ENCODE measurements at regions not wholly inside any gene's neighbourhood (a gene's known extent, or its start where the extent isn't known, plus 50 kb on each side); places are given as distances from the start of the nearest gene placed in this dataset.

GRCh38 chr12:24721191-24721590 is 227.7 kb downstream of the BCAT1 start:
- DNase-seq, result no peak

- DNase-seq, result peak; percentile 27 to 46
Measured at GRCh38 chr12:24719293-24719721, 229.6 kb downstream of the BCAT1 start.

- no peak for DNase-seq
Measured at GRCh38 chr12:24718617-24719016, 230.3 kb downstream of the BCAT1 start.

- no peak for DNase-seq
Measured at GRCh38 chr12:24714237-24714636, 234.7 kb downstream of the BCAT1 start.

- DNase-seq, result no peak
Measured at GRCh38 chr12:24711056-24712008, 237.6 kb downstream of the BCAT1 start.

- no peak for DNase-seq
Measured at GRCh38 chr12:24709216-24709615, 239.7 kb downstream of the BCAT1 start.

GRCh38 chr12:24708718-24709117 is 240.2 kb downstream of the BCAT1 start:
- no peak for DNase-seq

GRCh38 chr12:24708043-24708442 is 240.9 kb downstream of the BCAT1 start:
- DNase-seq, result no peak

GRCh38 chr12:24707334-24707733 is 241.6 kb downstream of the BCAT1 start:
- no peak for DNase-seq

- DNase-seq, result peak in 1 of 2 donors; percentile 4
Measured at GRCh38 chr12:24705741-24706358, 243.1 kb downstream of the BCAT1 start.

GRCh38 chr12:24705216-24705615 is 243.7 kb downstream of the BCAT1 start:
- DNase-seq, result no peak

GRCh38 chr12:24701343-24701742 is 247.6 kb downstream of the BCAT1 start:
- no peak for DNase-seq

GRCh38 chr12:24698972-24699371 is 249.9 kb downstream of the BCAT1 start:
- no peak for DNase-seq

GRCh38 chr12:24697769-24698168 is 251.1 kb downstream of the BCAT1 start:
- no peak for DNase-seq

- no peak for DNase-seq
Measured at GRCh38 chr12:24697295-24697694, 251.6 kb downstream of the BCAT1 start.

- no peak for DNase-seq
Measured at GRCh38 chr12:24696800-24697199, 252.1 kb downstream of the BCAT1 start.

GRCh38 chr12:24695657-24696329 is 253.1 kb downstream of the BCAT1 start:
- no peak for DNase-seq

- no peak for DNase-seq
Measured at GRCh38 chr12:24695103-24695502, 253.8 kb downstream of the BCAT1 start.

- no peak for DNase-seq
Measured at GRCh38 chr12:24688601-24689000, 260.3 kb downstream of the BCAT1 start.

- DNase-seq, result no peak
Measured at GRCh38 chr12:24681570-24681969, 267.3 kb downstream of the BCAT1 start.

GRCh38 chr12:24679126-24679525 is 269.8 kb downstream of the BCAT1 start:
- DNase-seq, result no peak

GRCh38 chr12:24678436-24678835 is 270.5 kb downstream of the BCAT1 start:
- DNase-seq, result no peak

GRCh38 chr12:24668563-24668962 is 280.3 kb downstream of the BCAT1 start:
- DNase-seq, result no peak
